Skeletal muscle satellite cell (primary cell): ENCODE measurements at regions not wholly inside any gene's neighbourhood (a gene's known extent, or its start where the extent isn't known, plus 50 kb on each side); places are given as distances from the start of the nearest gene placed in this dataset.

ENCODE experiments used
- H3K27me3 ChIP-seq: 2 replicates; pipeline ENCODE4 v1.7.0; 2013; ENCODE audit warnings: low read length; ENCODE audit not compliant: control insufficient read depth, insufficient read depth
- H3K36me3 ChIP-seq: 2 replicates; pipeline ENCODE4 v1.7.0; 2013; ENCODE audit warnings: mild to moderate bottlenecking, control low read depth, low read length; ENCODE audit not compliant: insufficient read depth
- H3K4me1 ChIP-seq: 2 replicates; pipeline ENCODE4 v1.7.0; 2013; ENCODE audit warnings: low read length; ENCODE audit not compliant: control insufficient read depth, insufficient read depth
- H3K4me2 ChIP-seq: 2 replicates; pipeline ENCODE4 v1.7.0; 2013; ENCODE audit warnings: mild to moderate bottlenecking, low read length
- H3K4me3 ChIP-seq: 2 replicates; pipeline ENCODE4 v1.7.0; 2013; ENCODE audit warnings: low read length
- H3K9ac ChIP-seq: 2 replicates; pipeline ENCODE4 v1.7.0; 2013; ENCODE audit warnings: mild to moderate bottlenecking, low read depth, low read length, moderate library complexity
- H3K9me3 ChIP-seq: replicated peaks from 2 replicates; pipeline ENCODE4 v1.7.0; 2013; ENCODE audit warnings: mild to moderate bottlenecking, control low read depth, low read length

GRCh38 chr1:221013691-221014660 is 134.7 kb downstream of the HLX start:
- no peak overlapping the region for H3K9ac ChIP-seq
- H3K4me3 ChIP-seq = no peak overlapping the region
- H3K9me3 ChIP-seq = no peaks in the 10 kb centered on the region
- no peaks in the 10 kb centered on the region for H3K27me3 ChIP-seq
- no peaks in the 10 kb centered on the region for H3K36me3 ChIP-seq
- no peak overlapping the region for H3K4me2 ChIP-seq
- no peaks in the 10 kb centered on the region for H3K4me1 ChIP-seq

GRCh38 chr1:221015159-221015790 is 136.0 kb downstream of the HLX start:
- Histone ChIP-seq H3K4me2 (no peak overlapping the region), H3K36me3 (no peaks in the 10 kb centered on the region), H3K27me3 (no peaks in the 10 kb centered on the region), H3K9ac (no peak overlapping the region), H3K4me3 (no peak overlapping the region), H3K4me1 (no peaks in the 10 kb centered on the region), H3K9me3 (no peaks in the 10 kb centered on the region)

GRCh38 chr1:221016751-221017150 is 137.5 kb downstream of the HLX start:
- Histone ChIP-seq H3K36me3 (no peaks in the 10 kb centered on the region), H3K27me3 (no peaks in the 10 kb centered on the region), H3K4me1 (no peaks in the 10 kb centered on the region), H3K4me2 (no peak overlapping the region), H3K9ac (no peak overlapping the region), H3K4me3 (no peak overlapping the region), H3K9me3 (no peaks in the 10 kb centered on the region)

GRCh38 chr1:221018414-221018813 is 139.2 kb downstream of the HLX start:
- Histone ChIP-seq H3K4me1 (no peaks in the 10 kb centered on the region), H3K36me3 (no peaks in the 10 kb centered on the region), H3K4me3 (no peak overlapping the region), H3K4me2 (no peak overlapping the region), H3K9ac (no peak overlapping the region), H3K9me3 (no peaks in the 10 kb centered on the region), H3K27me3 (no peaks in the 10 kb centered on the region)

- Histone ChIP-seq H3K9ac (no peak overlapping the region), H3K36me3 (no peaks in the 10 kb centered on the region), H3K4me2 (no peak overlapping the region), H3K4me1 (no peaks in the 10 kb centered on the region), H3K27me3 (no peaks in the 10 kb centered on the region), H3K4me3 (no peak overlapping the region), H3K9me3 (no peaks in the 10 kb centered on the region)
These were observed 143.1 kb downstream of the HLX start for GRCh38 chr1:221022331-221022730.

GRCh38 chr1:221023482-221023881 is 144.2 kb downstream of the HLX start:
- Histone ChIP-seq H3K9ac (no peak overlapping the region), H3K4me2 (no peak overlapping the region), H3K36me3 (no peaks in the 10 kb centered on the region), H3K4me3 (no peak overlapping the region), H3K27me3 (no peaks in the 10 kb centered on the region), H3K9me3 (no peaks in the 10 kb centered on the region), H3K4me1 (no peaks in the 10 kb centered on the region)

GRCh38 chr1:221025501-221025900 is 146.3 kb downstream of the HLX start:
- Histone ChIP-seq H3K4me2 (no peak overlapping the region), H3K9ac (no peak overlapping the region), H3K9me3 (no peaks in the 10 kb centered on the region), H3K27me3 (no peaks in the 10 kb centered on the region), H3K36me3 (no peaks in the 10 kb centered on the region), H3K4me1 (no peaks in the 10 kb centered on the region), H3K4me3 (no peak overlapping the region)

- no peaks in the 10 kb centered on the region for H3K27me3 ChIP-seq
- H3K4me2 ChIP-seq = no peak overlapping the region
- H3K4me3 ChIP-seq = no peak overlapping the region
- no peaks in the 10 kb centered on the region for H3K4me1 ChIP-seq
- no peaks in the 10 kb centered on the region for H3K36me3 ChIP-seq
- H3K9me3 ChIP-seq = no peaks in the 10 kb centered on the region
- H3K9ac ChIP-seq = no peak overlapping the region
These were observed 146.7 kb downstream of the HLX start for GRCh38 chr1:221025956-221026355.

- no peak overlapping the region for H3K9ac ChIP-seq
- no peaks in the 10 kb centered on the region for H3K27me3 ChIP-seq
- no peaks in the 10 kb centered on the region for H3K9me3 ChIP-seq
- H3K36me3 ChIP-seq = no peaks in the 10 kb centered on the region
- no peak overlapping the region for H3K4me2 ChIP-seq
- peaks cover 30% of the 10 kb centered on the region for H3K4me1 ChIP-seq
- H3K4me3 ChIP-seq = no peak overlapping the region
These were observed 150.9 kb downstream of the HLX start for GRCh38 chr1:221029981-221030649.

GRCh38 chr1:221030990-221031389 is 151.7 kb downstream of the HLX start:
- Histone ChIP-seq H3K4me3 (no peak overlapping the region), H3K36me3 (no peaks in the 10 kb centered on the region), H3K9me3 (no peaks in the 10 kb centered on the region), H3K27me3 (no peaks in the 10 kb centered on the region), H3K9ac (no peak overlapping the region), H3K4me2 (no peak overlapping the region), H3K4me1 (peaks cover 39% of the 10 kb centered on the region)

GRCh38 chr1:221031458-221032203 is 152.4 kb downstream of the HLX start:
- Histone ChIP-seq H3K9me3 (no peaks in the 10 kb centered on the region), H3K4me3 (no peak overlapping the region), H3K4me2 (no peak overlapping the region), H3K4me1 (peaks cover 44% of the 10 kb centered on the region), H3K27me3 (no peaks in the 10 kb centered on the region), H3K36me3 (no peaks in the 10 kb centered on the region), H3K9ac (no peak overlapping the region)
